D721Med (cell line): ENCODE measurements at regions not wholly inside any gene's neighbourhood (a gene's known extent, or its start where the extent isn't known, plus 50 kb on each side); places are given as distances from the start of the nearest gene placed in this dataset.

ENCODE experiments used
- DNase-seq: peaks from one replicate; pipeline ENCODE4 v3.0.0; 2011; ENCODE audit warnings: low spot score; ENCODE audit not compliant: insufficient read length
- FAIRE-seq: peaks from 2 replicates; lab custom pipeline; 2011; peaks lifted over from hg19 to GRCh38; lab: Jason Lieb, UNC
- TF ChIP-seq, protein P1 (sequence below): IDR thresholded peaks from 2 replicates; pipeline ENCODE4 v1.5.1; 2012; ENCODE audit warnings: mild to moderate bottlenecking, control low read depth; ENCODE audit not compliant: insufficient read depth; ENCODE audit errors: missing control alignments

DNA sequence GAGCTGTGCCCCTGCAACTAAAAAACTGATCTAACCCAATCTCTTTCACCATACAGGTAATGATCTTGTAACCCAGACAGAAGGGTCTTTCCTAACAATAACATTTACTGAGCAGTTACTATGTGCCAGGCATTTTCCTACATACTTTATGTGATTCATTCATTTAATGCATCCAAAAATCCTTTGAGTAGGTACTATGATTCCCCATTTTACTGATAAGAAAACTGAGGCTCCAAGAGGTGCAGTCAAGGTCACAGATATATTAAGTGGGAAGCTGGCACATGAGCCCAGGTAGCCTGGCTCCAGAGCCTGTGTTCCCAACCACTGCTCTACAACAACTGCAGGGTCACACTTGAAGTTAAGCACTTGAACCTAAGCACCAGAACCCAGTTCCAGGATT is 87.6 kb downstream of the NCR2 start:
- DNase-seq (no peak), FAIRE-seq (no peak)
- TF ChIP-seq, protein P1, sequence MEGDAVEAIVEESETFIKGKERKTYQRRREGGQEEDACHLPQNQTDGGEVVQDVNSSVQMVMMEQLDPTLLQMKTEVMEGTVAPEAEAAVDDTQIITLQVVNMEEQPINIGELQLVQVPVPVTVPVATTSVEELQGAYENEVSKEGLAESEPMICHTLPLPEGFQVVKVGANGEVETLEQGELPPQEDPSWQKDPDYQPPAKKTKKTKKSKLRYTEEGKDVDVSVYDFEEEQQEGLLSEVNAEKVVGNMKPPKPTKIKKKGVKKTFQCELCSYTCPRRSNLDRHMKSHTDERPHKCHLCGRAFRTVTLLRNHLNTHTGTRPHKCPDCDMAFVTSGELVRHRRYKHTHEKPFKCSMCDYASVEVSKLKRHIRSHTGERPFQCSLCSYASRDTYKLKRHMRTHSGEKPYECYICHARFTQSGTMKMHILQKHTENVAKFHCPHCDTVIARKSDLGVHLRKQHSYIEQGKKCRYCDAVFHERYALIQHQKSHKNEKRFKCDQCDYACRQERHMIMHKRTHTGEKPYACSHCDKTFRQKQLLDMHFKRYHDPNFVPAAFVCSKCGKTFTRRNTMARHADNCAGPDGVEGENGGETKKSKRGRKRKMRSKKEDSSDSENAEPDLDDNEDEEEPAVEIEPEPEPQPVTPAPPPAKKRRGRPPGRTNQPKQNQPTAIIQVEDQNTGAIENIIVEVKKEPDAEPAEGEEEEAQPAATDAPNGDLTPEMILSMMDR = no peak

DNA sequence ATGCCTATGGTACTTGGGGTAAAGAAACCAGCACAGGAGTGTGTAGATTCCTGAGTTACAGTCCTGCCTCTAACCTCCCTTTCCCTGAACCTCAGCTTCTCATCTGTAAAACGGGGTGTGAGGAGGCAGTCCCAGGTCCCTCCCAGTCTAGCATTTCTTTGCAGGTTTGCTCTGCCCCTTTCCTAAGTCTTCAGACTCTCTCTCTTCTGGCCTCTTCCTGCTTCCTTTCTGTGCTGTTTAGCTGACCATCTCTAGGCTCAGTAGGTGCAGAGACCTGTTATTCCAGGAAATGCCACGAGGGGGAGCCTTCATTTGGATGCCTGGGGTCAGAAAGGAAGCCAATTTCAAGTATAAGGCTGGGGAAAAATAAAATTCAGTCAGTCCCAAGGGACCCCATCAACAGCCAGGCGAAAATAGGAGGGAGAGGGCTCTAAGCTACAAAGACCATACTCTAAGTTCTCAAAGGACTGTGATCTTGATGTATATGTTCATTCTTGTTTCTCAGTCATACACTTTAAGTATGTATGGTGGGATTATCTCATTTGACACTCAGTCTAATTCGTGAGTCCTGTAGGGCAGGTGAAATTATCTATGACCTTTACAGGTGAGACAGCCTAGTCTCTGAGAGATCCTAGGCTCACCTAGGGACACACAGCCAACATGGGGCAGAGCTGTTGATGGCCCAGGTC is 89.1 kb downstream of the NCR2 start:
- FAIRE-seq (no peak), DNase-seq (no peak)
- TF ChIP-seq, protein P1 = peak; percentile 86

DNA sequence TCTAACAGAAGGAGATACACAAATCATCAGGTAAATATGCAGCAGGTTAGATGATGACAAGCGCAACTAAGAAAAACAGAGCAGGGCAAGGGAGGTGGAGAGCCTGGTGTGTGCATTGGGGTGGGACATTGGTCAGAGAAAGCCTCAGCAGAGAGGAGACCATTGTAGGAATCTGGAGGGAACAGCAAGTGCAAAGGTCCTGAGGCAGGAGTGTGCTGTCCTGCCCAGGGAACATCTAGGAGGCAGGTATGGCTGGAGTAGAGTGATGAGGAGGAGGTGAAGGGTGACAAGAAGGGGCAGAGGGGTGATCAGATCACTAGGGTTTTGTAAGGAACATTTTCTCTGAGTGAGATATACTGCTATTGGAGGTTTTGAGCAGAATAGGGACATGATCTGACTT is 90.1 kb downstream of the NCR2 start:
- TF ChIP-seq, protein P1 = no peak
- DNase-seq = no peak
- no peak for FAIRE-seq

DNA sequence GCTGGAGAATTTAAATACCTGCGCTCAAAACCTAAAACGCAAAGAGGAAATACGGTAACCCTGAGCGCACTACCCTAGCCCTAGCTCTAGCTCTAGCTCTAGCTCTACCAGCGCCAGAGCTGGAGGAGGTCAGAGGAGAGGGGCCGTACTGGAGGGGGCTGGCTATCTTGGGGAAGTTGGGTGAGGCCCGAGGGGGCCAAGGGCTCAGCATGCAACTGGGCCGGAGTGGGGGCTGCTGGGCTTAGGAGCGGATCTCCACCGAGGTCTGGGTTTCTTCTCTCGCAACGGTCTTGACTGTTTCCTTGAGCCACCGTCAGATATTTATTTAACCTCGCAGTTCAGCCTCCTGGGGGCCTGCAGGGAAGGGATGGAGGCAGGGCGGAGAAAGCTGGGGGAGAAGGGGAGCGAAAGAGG is 91.0 kb downstream of the NCR2 start:
- FAIRE-seq (no peak), DNase-seq (no peak)
- TF ChIP-seq, protein P1 = no peak

DNA sequence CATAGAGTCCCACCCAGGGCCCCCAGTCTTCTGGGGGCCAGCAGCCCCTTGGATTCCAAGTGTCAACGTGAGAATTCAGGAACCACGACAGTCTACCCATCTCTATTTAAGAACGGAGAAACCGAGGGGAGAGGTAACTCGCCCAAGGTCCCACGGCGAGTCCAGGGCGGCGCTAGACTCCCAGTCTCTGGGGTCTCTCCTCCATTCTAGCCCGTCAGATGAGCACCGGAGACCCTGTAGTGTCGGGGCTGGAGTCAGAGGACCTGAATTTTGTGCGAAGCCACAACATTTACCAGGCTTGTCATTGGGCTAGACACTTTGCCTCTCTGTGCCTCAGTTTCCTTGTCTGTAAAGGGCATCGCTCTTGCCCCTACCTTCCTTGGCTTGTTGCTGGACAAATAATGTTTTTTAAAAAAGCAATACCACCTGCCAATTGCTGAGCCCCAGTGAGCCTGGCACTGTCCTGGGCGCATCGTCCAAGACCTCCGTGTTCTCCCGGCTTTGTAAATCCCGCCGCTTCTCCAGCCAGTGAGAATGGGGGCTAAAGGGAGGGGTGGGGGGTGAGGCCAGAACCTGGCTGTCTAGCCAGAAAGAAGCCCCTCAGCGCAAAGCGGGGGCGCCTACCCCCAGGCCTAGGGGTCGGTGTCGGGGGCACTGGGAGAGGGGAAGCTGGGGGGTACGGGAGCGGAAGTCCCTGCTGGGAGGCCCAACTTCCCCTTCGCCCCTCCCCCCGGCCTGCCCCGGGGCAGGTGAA is 91.7 kb downstream of the NCR2 start:
- FAIRE-seq (no peak), DNase-seq (no peak)
- TF ChIP-seq, protein P1 = no peak

DNA sequence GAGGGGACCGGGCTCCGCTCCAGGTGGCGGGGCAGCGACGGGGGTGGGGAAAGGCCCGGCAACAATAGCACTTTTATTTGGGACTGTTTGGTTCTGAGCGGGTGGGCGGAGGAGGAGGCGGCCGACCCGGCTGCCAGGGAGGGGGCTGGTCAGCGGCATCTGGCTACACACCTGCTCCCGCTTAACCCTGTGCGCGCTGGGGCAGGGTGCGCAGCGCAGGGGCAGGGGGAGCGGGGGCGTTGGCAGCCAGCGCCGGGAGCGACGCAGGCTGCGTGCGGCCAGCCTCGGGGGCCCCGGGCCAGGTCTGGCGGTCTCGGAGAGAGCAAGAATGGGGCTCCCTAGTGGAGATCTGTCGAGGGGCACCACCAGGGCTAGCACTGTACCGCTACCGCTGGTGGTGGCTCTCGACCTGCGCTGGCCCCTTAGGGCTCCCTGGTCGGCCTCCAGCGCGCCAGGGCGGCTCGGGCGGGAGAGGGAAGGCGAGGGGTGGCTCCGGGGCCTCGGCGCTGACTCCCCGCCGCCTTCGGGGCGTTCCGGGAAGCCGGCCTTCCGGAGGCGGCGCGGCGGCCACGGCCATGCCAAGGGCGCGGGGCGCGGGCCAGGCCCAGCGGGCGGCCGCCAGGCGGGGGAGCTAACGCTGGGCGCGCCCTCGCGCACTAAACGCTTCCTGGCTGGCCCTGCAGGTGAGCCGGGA is 92.4 kb downstream of the NCR2 start:
- TF ChIP-seq, protein P1 = no peak
- DNase-seq (no peak), FAIRE-seq (no peak)
